DMS153 treated with DMSO at 0.1 percent for 48 hours (cell line): ENCODE measurements at regions not wholly inside any gene's neighbourhood (a gene's known extent, or its start where the extent isn't known, plus 50 kb on each side); places are given as distances from the start of the nearest gene placed in this dataset.

Experiments
- DNase-seq: peaks from one replicate; lab custom pipeline; 2025; ENCODE audit not compliant: unreplicated experiment; lab: John Stamatoyannopoulos, UW

GRCh38 chr4:189463734-189464133 lies 476.9 kb upstream of the FRG1 start:
- DNase-seq: no peak

- no peak for DNase-seq
Measured at GRCh38 chr4:189494407-189494806, 446.3 kb upstream of the FRG1 start.

- DNase-seq: no peak
Measured at GRCh38 chr4:189497516-189497915, 443.2 kb upstream of the FRG1 start.

- DNase-seq: no peak
Measured at GRCh38 chr4:189497996-189498395, 442.7 kb upstream of the FRG1 start.

DNA sequence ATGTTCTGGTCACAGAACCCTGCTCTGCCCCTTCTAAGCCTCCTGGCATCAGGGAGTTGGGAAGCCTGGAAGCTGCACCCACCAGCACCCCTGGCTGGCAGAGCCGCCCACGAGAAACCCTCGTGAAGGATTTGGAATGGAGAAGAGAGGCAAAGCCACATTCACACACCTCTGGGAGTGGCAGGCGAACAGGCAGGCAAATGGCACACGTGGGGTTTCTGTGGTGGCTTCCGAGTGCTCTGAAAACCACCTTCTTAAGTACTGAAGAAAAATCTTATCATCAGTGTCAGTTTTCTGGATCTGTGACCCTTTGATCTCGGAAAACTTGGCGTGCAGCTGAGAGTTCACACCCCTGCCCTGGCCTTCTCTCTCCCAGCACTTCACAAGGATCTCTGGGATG lies 442.2 kb upstream of the FRG1 start:
- no peak for DNase-seq

GRCh38 chr4:189499696-189500095 lies 441.0 kb upstream of the FRG1 start:
- DNase-seq: no peak

GRCh38 chr4:189500970-189501369 lies 439.7 kb upstream of the FRG1 start:
- no peak for DNase-seq

- no peak for DNase-seq
Measured at GRCh38 chr4:189502841-189503435, 437.7 kb upstream of the FRG1 start.

DNA sequence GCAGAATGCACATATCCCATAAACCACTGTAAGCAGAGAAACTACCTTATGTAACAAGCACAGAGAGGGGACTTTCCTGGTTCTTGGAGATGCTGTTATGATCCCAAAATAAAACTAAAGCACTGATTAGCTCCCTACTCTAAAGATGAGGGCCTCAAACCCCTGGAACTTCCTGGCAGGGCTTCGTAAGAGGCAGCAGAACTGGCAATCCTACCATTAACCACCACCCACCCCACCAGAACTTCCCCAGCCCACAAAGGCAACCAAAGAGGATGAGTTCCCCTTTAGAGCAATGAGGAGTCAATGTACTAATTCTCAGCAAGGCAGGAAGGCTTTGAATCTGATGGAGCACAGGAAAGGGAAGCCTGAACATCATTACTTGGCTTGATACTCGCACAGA lies 436.5 kb upstream of the FRG1 start:
- DNase-seq: no peak

DNA sequence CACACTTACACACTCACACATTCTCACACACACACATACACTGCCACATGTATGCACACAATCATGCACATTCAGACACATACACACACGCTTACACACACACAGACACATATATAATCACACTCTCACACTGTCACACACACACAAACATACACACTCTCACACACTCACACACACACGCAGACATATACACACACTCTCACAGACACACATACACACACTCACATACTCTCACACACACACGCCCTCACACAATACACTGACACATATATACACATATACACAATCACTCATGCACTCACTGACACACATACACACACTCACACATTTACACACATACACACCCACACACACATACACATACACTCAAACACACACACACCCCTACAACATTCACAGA lies 435.3 kb upstream of the FRG1 start:
- DNase-seq: no peak

DNA sequence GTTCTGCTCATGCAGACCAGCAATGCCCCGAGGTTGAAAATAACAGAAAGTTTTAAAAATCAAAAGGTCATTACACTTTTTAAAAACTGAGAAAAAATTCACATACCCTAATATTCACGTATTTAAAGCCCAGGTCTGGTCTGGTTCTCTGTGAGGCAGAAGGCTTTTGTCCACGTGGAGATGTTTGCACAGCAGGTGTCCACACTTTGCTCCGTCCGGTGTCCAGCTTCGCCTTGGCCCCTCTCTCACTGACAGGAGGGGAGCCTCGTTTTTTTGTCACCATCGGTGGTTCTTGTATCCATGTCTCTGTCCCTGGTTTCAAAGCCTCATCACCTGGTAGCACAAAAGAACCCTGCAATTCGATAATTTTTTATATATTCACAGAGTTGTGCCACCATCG lies 434.6 kb upstream of the FRG1 start:
- DNase-seq: no peak

DNA sequence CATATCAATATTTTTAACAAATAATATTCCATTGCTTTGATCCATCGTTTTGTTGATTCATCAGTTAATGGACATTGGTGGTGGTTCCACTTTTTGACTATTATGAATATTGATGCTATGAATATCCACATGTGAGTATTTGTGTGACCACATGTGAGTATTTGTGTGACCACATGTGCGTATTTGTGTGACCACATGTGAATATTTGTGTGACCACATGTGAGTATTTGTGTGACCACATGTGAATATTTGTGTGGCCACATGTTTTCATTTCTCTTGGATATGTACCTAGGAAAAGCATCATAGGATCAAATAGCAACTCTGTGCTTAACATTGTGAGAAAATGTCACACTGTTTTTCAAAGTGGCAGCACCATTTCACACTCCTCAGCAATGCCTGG lies 433.6 kb upstream of the FRG1 start:
- no peak for DNase-seq

GRCh38 chr4:189510601-189511000 lies 430.1 kb upstream of the FRG1 start:
- no peak for DNase-seq

DNA sequence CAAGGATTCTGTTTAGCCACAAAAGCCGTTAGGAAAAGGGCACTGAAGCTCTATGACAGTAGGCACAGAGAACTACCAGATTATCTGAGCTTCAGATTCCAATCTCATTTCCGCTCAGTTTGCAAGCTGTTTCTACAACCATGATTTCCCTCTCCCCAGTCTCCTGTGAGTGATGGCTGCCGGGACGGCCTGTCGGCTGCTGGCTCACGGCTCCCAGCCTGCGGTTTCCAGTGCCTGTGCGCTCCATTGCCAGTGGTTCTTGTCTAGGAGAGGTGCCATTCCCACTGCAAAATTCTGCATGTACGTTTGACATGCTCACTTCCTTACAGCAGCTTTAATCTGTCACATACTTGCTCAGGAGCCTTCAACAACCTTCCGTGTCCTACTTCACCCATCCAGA lies 429.1 kb upstream of the FRG1 start:
- DNase-seq: no peak

DNA sequence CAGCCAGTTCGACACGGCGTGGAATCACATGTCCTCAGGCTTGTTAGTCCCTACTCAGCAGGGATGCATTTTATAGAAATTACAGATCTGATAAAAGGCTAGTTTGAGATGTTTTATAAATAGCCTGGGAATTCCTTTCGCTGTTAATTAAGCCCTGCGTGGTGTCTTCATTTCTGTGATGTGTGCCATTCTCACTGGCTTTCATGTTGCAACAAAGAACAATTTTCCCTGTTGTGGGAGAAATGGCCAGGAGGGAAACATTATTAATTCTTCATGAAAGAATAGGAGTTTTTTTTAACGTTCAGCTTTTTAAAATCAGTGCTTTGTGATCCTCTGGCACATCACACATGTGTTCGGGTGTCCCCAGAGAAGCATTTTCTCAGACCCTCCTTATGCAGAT lies 427.3 kb upstream of the FRG1 start:
- DNase-seq: no peak

- no peak for DNase-seq
Measured at GRCh38 chr4:189514209-189514608, 426.5 kb upstream of the FRG1 start.

DNA sequence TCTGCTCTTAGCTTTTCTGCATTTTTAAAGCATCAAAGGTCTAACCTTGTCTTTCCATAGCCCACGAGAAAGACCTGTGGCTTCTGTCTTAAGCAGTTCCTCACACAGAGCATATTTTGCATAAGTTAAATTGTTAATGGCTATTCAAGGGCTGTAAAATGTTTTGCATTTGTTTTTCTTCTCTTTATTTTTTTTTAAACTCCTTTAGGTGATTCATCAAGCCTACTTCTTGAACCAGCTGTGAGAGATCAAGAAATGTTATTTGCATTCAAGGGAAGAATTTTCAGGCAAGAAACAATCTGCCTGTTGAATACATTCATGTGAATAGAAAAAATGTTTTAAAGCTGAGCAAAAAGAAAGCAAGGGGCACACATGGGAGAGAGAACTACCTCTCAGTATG lies 423.8 kb upstream of the FRG1 start:
- no peak for DNase-seq

GRCh38 chr4:189519186-189519585 lies 421.5 kb upstream of the FRG1 start:
- DNase-seq: no peak

- DNase-seq: no peak
Measured at GRCh38 chr4:189525304-189525703, 415.4 kb upstream of the FRG1 start.

DNA sequence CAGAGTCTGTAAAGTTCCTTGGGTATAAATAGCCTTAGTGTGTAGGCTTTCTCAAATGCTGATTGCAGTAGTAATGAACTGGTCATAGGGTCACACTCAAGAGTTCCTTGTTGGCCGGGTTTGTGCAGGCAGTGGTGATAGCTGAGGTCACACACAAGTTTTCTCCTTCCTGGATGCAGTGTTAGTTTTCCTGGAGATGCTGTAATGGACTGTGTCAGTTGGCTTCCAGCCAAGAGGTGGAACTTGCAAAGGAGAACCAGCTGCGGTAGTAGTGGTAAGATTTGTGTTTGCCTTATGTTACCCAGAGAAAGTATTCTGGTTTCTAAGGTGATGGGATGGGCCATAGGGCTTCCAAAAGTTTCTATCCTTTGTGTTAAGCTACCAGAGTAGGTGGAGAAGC lies 409.8 kb upstream of the FRG1 start:
- DNase-seq: no peak

- no peak for DNase-seq
Measured at GRCh38 chr4:189533603-189534002, 407.1 kb upstream of the FRG1 start.

GRCh38 chr4:189547559-189547958 lies 393.1 kb upstream of the FRG1 start:
- DNase-seq: no peak

DNA sequence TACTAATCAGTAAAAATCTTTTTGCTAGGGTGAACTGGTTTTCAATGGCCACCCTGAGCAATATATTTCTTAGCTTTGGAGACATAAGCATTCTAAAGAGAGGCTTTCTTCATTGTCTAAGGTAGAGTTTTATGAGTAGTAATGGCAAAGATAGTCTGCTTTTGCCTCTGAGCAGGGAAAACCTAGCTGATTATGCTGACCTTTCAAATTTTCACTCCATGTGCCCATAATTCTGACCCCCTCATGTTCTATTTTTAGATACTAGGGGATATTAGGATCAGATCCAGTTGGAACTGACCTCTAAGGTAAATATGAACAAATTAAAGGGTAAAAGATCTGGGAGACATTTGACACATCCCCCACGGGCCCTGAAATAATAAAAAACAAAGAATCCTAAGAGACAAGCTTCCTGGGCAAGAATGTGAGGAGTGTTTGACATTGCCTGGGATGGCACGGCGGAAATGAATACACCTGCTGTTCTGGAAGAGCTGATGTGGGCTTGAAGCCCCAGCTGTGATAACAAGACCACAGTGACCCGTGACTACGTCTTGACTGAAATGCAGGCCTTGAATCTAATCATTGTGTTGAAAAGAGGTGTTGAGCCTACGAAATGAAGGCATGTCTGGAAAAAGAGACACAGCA lies 392.1 kb upstream of the FRG1 start:
- no peak for DNase-seq
